K562 (cell line): ENCODE measurements at regions not wholly inside any gene's neighbourhood (a gene's known extent, or its start where the extent isn't known, plus 50 kb on each side); places are given as distances from the start of the nearest gene placed in this dataset.
A peak's percentile ranks its signal among the peaks of the same experiment; 100 is the strongest.

Source experiments
- ARHGAP35 ChIP-seq: fragments of 450-650 bp; IDR thresholded peaks from 2 replicates; pipeline ENCODE4 v1.6.1; 2018; ENCODE audit not compliant: partially characterized antibody
- ATF1 ChIP-seq, 2 experiments: fragments of 450-650 bp in 1 of 2; IDR thresholded peaks; 2 replicates each; pipeline ENCODE4 v1.6.1; 2016; ENCODE audit warnings: missing compliant biosample characterization in 1 of 2, missing genetic modification characterization in 1 of 2
- CBX3 ChIP-seq, 2 experiments: IDR thresholded peaks; 1 replicate in 1 of 2; 2 replicates in 1 of 2; pipeline ENCODE4 v1.6.1; 2012; ENCODE audit warnings: inconsistent platforms in 2 of 2, low read length in 2 of 2, borderline replicate concordance in 1 of 2, control low read depth in 1 of 2
- CREB1 ChIP-seq, 2 experiments: sonication (generic) in 1 of 2; formaldehyde crosslinking in 1 of 2; IDR thresholded peaks; 2 replicates each; pipeline versions ENCODE4 v1.6.1 to v1.8.0; 2012 to 2022; ENCODE audit warnings: inconsistent platforms in 1 of 2, mild to moderate bottlenecking in 1 of 2, missing genetic modification reagents in 1 of 2, moderate library complexity in 1 of 2
- EHMT2 ChIP-seq: fragments of 450-650 bp; IDR thresholded peaks from 2 replicates; pipeline ENCODE4 v1.6.1; 2018; ENCODE audit warnings: antibody characterized with exemption
- GATAD2A ChIP-seq: fragments of 450-650 bp; IDR thresholded peaks from 2 replicates; pipeline ENCODE4 v1.6.1; 2017
- HNRNPLL ChIP-seq: fragments of 200-400 bp; formaldehyde crosslinking; IDR thresholded peaks from 2 replicates; pipeline ENCODE4 v1.6.1; 2017; ENCODE audit warnings: low read length, low read depth, mild to moderate bottlenecking; ENCODE audit not compliant: poor library complexity, severe bottlenecking
- KLF1 ChIP-seq: fragments of 450-650 bp; IDR thresholded peaks from 2 replicates; pipeline ENCODE4 v1.6.1; 2016; ENCODE audit warnings: missing genetic modification characterization, missing compliant biosample characterization
- LEF1 ChIP-seq: fragments of 450-650 bp; IDR thresholded peaks from 2 replicates; pipeline ENCODE4 v1.6.1; 2016; ENCODE audit warnings: mild to moderate bottlenecking
- MCM3 ChIP-seq: fragments of 450-650 bp; IDR thresholded peaks from 2 replicates; pipeline ENCODE4 v1.6.1; 2016
- NRF1 ChIP-seq, 2 experiments: fragments of 450-650 bp; IDR thresholded peaks in 1 of 2; conservative IDR thresholded peaks in 1 of 2; 2 replicates each; pipeline ENCODE4 v1.6.1; 2014; ENCODE audit warnings: mild to moderate bottlenecking in 2 of 2
- RAD21 ChIP-seq, 2 experiments: fragments of 250-450 bp in 1 of 2; fragments of 450-650 bp in 1 of 2; sonication (Bioruptor Pico) in 1 of 2; formaldehyde crosslinking in 1 of 2; IDR thresholded peaks in 1 of 2; conservative IDR thresholded peaks in 1 of 2; 2 replicates each; pipeline versions ENCODE4 v1.4.0 to v1.8.0; 2020 to 2022; ENCODE audit warnings: mild to moderate bottlenecking in 2 of 2, moderate library complexity in 1 of 2
- RCOR1 ChIP-seq, 2 experiments: IDR thresholded peaks; 2 replicates each; pipeline ENCODE4 v1.6.1; 2012; ENCODE audit warnings: low read depth in 2 of 2, low read length in 2 of 2, borderline replicate concordance in 1 of 2, improper control_type of control experiment in 1 of 2
- REST ChIP-seq, 2 experiments: fragments of 450-650 bp; formaldehyde crosslinking in 1 of 2; IDR thresholded peaks; 2 replicates each; pipeline versions ENCODE4 v1.4.0 to v1.6.1; 2014 to 2020; ENCODE audit warnings: mild to moderate bottlenecking in 2 of 2, borderline replicate concordance in 1 of 2, low read depth in 1 of 2
- SMARCC2 ChIP-seq: fragments of 450-650 bp; IDR thresholded peaks from 2 replicates; pipeline ENCODE4 v1.6.1; 2017; ENCODE audit warnings: antibody characterized with exemption, moderate library complexity, mild to moderate bottlenecking, low read depth
- SMC3 ChIP-seq: conservative IDR thresholded peaks from 2 replicates; pipeline ENCODE4 v1.6.1; 2011; ENCODE audit warnings: low read depth, low read length, improper control_type of control experiment; ENCODE audit not compliant: insufficient read depth
- TEAD4 ChIP-seq, 2 experiments: sonication (generic) in 1 of 2; formaldehyde crosslinking in 1 of 2; IDR thresholded peaks; 2 replicates each; pipeline versions ENCODE4 v1.6.1 to v1.8.0; 2012 to 2022; ENCODE audit warnings: borderline replicate concordance in 1 of 2, inconsistent platforms in 1 of 2, low read length in 1 of 2, mild to moderate bottlenecking in 1 of 2, missing genetic modification reagents in 1 of 2
- ZNF224 ChIP-seq: sonication (generic); formaldehyde crosslinking; IDR thresholded peaks from 2 replicates; pipeline ENCODE4 v1.8.0; 2022; ENCODE audit warnings: mild to moderate bottlenecking, missing genetic modification reagents
- TF ChIP-seq, protein P1 (sequence below), 3 experiments: IDR thresholded peaks in 2 of 3; conservative IDR thresholded peaks in 1 of 3; 2 replicates each; pipeline ENCODE4 v1.5.1; 2011 to 2012; ENCODE audit warnings: low read length in 3 of 3, mild to moderate bottlenecking in 3 of 3, control low read depth in 2 of 3, improper control_type of control experiment in 1 of 3, inconsistent platforms in 1 of 3, low read depth in 1 of 3, mixed read lengths in 1 of 3, moderate library complexity in 1 of 3; ENCODE audit not compliant: insufficient read depth in 2 of 3

GRCh38 chr14:78022059-78022458 is 148.1 kb upstream of the NRXN3 start (continued):
- TF ChIP-seq REST (IDR thresholded peaks at IDR 0.05; ENCODE audit: borderline replicate concordance) (peak; percentile 71), REST (CRISPR knock-in tag; IDR thresholded peaks at IDR 0.05; ENCODE audit: low read depth) (no peak), CREB1 (IDR thresholded peaks at IDR 0.05) (no peak), CREB1 (CRISPR knock-in tag; IDR thresholded peaks at IDR 0.05) (no peak), GATAD2A (no peak), KLF1 (no peak), SMARCC2 (no peak), SMC3 (peak; percentile 85), LEF1 (no peak), ZNF224 (no peak), NRF1 (conservative IDR thresholded peaks at IDR 0.05 in 1 of 2, IDR thresholded peaks at IDR 0.05 in 1 of 2) (0 out of 4 replicates have a peak, but pooled peaks of 1 of the 2 experiments have one; percentile 15), EHMT2 (peak; percentile 79), RCOR1 (IDR thresholded peaks at IDR 0.05; ENCODE audit: borderline replicate concordance in 1 of 2, low read depth in 2 of 2, low read length in 2 of 2) (0 out of 4 replicates have a peak, but pooled peaks of 1 of the 2 experiments have one; percentile 27), RAD21 (CRISPR knock-in tag; conservative IDR thresholded peaks at IDR 0.05 in 1 of 2, IDR thresholded peaks at IDR 0.05 in 1 of 2) (peak; percentile 71 to 83), HNRNPLL (no peak), CBX3 (IDR thresholded peaks at IDR 0.05; ENCODE audit: borderline replicate concordance in 1 of 2, low read length in 2 of 2) (peak in 1 of 2 experiments; percentile 74; a peak in 1 of 3 replicates), ARHGAP35 (no peak), TEAD4 (IDR thresholded peaks at IDR 0.05; ENCODE audit: low read length) (0 out of 2 replicates have a peak, but pooled peaks have one; percentile 30), TEAD4 (CRISPR knock-in tag; IDR thresholded peaks at IDR 0.05; ENCODE audit: borderline replicate concordance) (no peak), MCM3 (no peak), ATF1 (CRISPR knock-in tag; IDR thresholded peaks at IDR 0.05) (no peak), ATF1 (tag; IDR thresholded peaks at IDR 0.05) (0 out of 2 replicates have a peak, but pooled peaks have one; percentile 8)
- TF ChIP-seq, protein P1, sequence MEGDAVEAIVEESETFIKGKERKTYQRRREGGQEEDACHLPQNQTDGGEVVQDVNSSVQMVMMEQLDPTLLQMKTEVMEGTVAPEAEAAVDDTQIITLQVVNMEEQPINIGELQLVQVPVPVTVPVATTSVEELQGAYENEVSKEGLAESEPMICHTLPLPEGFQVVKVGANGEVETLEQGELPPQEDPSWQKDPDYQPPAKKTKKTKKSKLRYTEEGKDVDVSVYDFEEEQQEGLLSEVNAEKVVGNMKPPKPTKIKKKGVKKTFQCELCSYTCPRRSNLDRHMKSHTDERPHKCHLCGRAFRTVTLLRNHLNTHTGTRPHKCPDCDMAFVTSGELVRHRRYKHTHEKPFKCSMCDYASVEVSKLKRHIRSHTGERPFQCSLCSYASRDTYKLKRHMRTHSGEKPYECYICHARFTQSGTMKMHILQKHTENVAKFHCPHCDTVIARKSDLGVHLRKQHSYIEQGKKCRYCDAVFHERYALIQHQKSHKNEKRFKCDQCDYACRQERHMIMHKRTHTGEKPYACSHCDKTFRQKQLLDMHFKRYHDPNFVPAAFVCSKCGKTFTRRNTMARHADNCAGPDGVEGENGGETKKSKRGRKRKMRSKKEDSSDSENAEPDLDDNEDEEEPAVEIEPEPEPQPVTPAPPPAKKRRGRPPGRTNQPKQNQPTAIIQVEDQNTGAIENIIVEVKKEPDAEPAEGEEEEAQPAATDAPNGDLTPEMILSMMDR (IDR thresholded peaks at IDR 0.05 in 2 of 3, conservative IDR thresholded peaks at IDR 0.05 in 1 of 3; ENCODE audit: insufficient read depth in 2 of 3, low read depth in 1 of 3, low read length in 3 of 3), result peak; percentile 74 to 82 (median 76)
